HG03066 (cell line): ENCODE measurements at regions not wholly inside any gene's neighbourhood (a gene's known extent, or its start where the extent isn't known, plus 50 kb on each side); places are given as distances from the start of the nearest gene placed in this dataset.

Source experiments
- ATAC-seq: cut with Tn5 transposase; IDR thresholded peaks from one replicate; pipeline ENCODE4 v1.9.1; 2021; ENCODE audit warnings: low read depth; ENCODE audit not compliant: unreplicated experiment

DNA sequence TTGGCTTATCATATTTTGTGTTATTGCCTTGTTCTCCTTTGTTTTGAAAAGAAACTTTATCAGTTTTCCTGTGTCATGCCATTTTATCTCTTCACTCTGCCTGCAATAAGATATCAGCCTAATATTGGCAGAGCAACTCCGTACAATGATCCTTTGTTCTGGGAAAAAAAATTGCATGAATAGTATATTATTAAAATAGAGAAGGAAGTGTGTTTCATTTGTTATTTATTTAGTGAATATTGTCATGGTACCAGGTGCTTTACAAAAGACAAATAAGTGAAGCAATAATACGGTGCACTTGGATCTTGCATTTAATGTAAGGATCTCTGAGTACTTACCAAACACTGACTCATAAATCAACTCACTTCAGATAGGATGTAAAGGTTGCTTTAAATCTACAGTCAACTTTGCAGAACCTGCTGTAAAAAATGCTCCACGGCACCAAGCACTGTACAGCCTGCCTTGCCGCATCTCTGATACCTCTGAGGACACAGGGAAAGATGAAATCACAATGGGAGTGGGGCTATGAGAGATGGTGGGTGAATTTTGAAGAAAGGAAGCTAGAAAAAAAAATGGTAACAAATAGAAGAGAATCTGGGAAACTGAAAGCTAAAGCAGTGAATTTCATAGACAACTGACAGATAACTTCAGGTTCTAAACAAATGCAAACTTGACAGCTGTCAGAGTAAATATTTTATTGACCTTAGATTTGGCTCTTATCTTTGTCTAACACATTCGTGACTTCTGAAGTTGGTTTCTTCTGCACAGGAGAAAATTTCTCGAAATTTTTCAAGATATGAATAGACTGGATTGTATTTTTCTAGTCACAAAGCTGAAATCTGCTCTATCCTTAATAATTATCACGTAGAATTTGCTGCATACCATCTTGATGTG lies 232.1 kb downstream of the ENC1 start:
- no peak for ATAC-seq

DNA sequence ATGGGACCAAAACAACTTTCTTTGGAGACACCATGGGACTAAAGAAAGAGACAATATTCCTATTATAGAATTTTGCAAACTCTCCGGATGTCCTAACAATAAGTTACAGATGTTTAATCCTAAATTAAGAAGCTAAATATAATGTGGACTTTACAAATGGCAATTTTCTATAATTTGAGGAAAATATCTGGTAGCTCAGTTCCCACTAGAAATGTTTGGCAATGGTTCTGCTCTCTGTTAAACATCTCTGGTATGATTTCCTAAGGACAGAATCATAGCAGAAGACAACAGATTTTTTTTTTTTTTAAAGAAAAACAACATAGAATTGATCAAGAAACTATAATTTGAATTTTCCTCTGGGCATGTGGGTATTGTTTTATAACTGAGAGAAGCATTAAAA lies 232.8 kb downstream of the ENC1 start:
- no peak for ATAC-seq

DNA sequence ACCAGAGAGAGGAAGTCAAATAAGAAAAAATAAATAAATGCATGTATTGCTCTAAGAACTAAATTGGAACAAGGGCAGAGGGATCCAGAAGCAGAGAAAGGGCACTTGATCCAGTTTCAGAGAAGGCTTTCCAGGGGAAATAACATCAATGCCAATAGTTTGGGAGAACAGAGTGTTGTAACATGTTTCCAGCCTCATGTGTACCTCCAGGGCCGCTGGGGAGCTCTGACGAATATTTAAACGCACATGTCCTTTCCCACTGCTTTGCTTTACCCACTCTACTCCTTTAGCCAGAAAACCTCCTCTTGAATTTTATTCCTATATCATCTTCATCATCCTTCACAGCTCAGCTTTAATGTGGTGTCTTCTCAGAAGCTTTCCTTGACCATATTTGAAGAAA lies 233.7 kb downstream of the ENC1 start:
- ATAC-seq, result no peak

DNA sequence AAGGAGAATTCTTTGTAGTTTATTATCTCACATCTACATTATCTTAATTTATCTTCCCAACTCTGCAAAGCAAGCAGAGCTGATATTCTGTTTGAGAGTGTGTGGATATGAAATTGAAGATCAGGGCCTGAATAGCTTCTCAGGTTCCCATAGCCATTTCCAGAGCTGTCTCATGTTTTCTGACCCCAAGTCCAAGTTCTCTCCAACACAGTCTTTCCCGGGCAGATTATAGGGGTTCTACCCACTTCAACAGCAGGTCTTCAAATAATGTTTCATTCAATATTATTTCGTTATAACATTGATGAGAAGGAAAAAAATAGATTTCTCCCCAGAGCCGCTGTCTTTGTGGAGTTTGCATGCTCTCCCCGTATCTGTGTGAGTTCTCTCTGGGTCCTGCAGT lies 234.9 kb downstream of the ENC1 start:
- no peak for ATAC-seq

DNA sequence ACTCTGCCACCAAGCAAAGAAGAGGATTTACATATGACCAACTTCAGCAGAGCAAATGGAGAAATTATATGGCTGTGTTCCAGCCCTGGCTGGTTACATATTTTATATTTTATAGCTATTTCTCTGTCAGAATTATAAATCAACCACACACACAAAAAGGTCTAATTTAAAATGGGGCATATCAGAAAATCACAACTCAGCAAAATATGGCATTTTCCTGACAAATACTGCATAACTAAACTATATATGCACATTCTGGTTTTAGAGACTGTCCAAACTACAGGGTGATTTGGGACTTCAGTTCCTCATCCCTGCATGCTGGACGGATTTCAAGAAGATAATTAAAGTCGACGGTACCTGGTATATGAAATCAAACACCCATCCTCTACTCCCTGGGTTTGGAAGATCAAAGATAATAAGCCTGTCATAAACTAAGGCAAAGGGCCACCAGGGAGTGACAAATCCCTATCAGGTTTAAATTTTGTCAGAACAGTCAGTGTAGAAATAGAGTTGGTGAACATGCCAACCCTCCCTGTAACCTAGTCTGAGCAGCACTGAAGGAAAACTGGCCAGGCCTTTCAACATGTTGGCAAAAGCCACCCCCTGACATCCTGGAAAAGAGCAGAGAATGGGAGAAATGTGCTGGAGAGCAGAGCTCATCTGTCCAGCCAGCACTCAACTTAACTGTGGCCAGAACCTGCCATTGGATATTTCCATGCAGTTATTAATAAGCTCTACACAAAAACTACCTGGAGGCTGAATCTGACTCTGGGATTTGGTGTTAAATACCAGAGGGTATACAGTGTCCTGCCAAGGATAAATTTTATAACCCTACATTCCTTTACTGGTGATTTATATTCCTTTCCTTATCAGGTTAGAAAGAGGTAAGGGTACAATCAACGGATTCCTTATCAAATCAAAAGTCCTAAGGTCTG lies 235.7 kb downstream of the ENC1 start:
- ATAC-seq, result no peak

DNA sequence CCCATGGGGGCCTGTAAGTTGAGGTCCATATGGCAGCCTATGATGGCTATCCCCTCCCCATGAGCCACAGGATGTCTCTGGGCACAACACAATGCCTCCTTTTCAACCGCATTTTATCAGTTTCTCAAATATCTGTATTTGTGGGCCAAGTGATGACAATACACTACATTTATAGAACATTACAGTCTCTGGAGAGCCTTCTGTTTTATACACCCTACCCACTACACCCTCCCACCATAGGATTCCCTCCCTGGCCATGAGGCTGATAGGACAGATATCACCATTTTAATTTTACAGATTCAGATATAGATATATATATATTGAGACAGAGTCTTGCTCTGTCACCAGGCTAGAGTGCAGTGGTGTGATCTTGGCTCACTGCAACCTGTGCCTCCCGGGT lies 236.8 kb downstream of the ENC1 start:
- no peak for ATAC-seq

DNA sequence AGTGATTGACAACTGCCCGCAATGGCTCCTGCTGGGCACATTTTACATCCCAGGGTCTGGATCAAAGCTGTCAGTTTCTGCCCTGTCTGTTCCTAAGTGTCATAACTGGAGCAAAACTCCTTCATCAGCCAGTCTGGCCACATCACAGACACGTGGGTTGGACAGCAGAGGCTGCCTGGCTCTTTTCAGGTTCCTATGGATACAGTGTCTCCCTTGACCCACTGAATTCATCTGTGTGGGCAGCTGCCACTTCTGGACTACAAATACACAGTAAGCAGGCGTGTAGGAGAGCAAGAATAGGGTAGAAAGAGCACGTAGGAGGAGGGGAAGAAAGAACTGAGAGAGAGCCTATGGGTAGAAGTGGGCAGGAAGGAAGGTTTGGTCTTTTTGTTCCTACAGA lies 238.0 kb downstream of the ENC1 start:
- no peak for ATAC-seq

DNA sequence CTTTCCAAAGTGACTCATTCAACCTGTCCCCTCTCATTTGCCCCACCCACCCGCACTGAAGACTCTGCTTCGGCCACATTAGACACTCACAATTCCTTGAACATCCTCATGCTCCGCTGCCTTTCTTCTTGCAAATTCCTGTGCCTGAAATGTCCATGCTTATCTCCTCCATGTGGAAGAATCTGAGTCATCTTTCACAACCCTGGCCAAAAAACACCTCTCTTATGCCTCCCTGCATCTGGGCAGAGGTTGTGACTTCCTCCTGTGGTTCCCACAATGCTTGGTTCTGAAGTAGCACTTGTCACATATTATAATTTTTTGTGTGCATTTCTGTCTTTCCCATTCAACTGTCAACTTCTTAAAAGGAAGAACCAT lies 238.6 kb downstream of the ENC1 start:
- no peak for ATAC-seq

DNA sequence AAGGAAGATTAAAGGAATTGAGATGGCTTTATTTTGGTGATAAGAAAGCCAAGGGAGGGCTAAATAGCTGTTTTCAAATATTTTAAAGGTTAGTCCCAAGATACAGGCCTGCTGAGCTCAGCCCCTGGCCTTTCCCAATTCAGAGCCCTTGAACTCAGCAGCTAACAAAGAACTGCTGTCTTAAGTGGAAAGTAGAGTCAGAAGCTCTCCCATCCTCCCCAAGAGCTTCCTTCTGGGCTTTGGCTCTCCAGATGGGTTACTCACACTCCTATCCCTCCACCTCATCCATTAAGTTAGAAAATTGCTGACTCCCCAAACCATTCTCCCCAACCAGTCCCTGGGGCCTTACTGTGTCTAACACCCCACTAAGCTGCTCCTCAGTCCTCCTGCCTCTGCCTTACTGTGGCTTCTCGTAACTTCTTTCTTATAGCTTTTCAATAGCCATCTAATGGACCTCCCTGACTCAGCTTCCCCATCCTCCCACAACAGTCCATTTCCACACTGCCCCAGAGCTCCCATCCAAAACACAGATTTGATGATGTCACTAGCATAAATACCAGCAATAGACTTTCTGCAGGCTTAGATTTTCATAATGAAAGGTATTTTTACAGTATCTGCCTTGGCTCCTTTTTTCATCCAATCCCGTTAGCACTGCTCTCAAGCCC lies 239.1 kb downstream of the ENC1 start:
- ATAC-seq, result no peak

DNA sequence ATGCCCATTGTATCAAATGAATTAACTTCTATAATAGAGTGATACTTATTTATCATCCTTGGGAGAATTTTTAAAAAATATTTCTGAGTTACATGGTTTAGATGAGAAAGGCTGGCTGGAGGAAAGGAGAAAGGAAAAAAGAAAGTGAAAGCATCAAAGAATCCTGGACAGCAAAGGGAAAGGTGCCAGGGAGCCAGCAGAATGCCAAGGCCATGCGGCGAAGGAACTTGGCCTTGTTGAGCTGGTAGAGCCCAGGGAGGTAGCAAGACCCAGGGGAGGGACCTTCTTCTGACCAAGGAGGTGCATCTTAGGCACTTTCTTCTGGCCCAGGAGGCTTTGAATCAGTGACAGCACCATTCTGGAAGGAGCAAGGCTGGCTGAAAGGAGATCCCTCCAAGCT lies 240.5 kb downstream of the ENC1 start:
- no peak for ATAC-seq

DNA sequence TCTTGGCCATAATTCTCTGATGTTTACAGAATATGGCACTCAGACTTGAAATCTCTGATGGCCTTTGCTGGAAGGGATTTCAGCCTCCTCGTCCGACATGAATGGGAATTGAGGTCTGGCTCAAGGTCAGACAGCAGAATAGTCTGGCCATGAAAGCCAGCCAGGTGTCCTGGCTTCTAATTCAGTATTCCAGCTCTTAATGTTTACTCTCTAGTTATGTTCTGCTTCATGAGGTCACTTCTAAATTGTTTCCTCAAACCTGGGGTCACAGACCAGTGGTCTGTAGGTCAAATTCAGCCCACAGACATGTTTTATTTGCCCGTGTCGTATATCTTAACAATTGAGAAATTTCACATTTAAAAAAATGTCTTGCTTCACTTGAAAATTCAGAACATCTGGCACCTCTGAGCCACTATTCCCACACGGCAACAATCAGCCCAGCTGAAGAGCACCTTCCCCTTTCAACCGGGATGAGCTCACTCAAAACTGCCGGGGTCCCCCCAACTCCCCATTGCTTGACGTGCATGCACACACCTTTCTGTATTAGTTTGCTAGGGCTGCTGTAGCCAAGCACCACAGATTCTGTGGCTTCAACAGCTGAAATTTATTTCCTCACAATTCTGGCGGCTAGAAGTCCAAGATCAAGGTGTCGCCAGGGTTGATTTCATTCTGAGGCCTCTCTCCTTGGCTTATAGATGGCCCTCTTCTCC lies 243.5 kb downstream of the ENC1 start:
- ATAC-seq, result no peak

DNA sequence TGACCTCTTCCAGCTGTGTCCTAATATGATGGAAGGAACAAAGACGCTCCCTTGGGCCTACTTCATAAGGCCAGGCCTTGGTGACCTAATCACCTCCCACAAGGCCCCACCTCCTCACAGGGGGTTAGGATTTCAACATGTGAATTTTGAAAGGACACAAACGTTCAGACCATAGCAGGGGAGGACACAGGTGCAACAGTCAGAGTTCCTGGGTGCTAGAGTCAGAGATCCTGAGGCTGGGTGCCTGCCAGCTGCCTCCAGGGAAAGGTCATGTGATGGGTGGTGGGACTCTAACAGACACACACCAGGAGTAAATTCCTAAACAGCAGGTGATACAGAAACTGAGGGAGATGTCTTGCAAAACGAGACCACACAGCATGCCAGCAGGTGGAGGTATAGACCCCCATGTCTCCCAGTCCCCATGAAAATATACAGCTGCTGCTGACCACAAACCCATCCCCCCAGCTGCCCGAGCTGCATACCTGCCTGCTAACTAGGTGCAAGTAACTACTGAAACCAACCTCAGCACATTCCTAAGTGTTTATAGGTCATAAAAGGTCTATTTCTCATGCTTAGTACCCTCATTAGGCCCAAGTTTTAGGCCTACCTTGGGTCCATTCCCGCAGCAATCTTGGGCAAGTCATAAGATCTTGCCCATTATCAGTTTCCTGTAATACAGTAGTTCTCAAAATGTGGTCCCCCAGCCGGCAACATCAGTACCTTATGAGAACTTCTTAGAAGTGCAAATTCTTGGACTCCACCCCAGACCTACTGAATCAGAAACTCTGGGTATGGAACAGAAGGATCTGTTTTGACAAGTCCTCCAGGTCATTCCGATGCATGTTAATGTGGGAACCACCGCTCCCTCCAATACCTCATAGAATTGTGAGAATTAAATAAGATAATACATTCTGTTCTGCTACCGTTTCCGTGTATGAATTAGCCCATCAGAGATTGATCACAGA lies 245.3 kb downstream of the ENC1 start:
- ATAC-seq, result no peak

DNA sequence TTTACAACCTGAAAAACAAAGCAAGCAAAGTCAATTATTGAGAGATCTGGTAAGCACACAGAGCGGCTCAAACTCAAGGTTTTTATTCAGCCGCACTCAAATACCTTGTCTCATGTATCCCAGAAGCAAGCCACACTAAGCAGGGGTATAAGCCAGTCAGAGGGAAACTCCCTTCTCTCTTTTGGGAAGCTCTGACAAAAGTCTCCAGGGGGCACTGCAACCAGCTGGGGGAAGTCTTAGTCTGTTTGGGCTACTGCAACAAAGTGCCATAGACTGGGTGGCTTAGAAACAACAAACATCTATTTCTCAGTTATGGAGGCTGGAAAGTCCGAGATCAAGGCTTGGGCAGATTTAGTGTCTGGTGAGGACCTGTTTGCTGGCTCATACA lies 246.0 kb downstream of the ENC1 start:
- no peak for ATAC-seq

DNA sequence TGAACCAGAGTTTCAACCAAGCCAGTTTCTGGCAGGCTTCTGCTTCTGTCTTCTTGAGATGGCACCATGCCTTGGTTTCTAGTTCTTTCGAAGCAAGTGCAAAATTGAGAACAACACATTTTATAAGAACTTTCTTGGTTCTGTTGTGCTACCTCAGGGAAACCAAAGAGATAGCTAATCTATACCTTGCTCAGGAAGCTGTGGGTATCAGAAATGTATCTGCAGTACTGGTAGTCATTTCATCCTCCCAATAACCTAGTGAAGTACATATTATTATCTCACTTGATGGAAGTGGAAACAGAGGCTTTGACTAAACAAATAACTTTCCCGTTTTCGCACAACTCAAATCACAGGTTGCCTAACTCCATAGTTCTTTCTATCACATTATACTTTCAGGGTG lies 246.6 kb downstream of the ENC1 start:
- no peak for ATAC-seq

DNA sequence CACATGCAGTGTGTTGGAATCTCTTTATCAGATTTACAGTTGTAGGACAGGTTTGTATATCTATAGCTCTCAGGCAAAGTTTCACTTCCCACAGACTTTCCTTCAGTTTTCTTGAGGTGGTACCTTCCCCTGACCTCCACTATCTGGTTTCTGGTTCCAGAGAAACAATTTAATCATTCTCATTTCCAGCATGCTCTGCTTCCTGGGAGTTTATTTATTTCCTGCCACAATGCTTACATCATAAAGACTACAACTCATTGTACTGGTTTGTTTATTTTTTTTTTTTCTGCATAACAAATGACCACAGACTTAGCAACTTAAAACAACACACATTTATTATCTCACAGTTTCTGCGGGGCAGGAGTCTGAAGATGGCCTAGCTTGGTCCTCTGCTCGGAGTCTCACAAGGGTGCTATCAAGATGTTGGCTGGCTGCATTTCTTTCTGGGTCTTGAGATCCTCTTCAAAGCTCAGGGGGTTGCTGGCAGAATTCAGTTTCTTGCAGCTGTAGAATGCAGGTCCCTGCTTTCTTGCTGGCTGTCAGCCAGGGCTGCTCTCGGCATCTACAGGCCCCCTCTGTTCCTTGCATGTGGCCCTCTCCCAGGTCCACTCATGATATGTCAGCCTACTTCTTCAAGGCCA lies 247.7 kb downstream of the ENC1 start:
- ATAC-seq, result no peak

DNA sequence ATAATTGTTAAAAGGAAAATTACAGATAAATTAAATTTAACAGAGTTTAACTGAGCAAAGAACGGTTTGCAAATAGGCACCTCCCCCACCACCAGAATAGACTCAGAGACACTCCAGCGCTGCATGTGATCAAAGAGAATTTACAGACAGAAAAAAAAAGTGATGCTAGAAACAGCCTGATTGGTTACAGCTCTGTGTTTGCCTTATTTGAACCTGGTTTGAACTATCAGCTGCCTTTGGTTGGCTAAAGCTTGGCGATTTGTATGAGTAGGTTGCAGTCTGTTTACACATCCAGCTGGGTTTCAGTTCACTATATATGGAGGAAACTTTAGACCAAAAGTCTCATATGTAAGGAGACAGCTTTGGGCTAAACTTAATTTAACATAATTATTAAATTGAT lies 249.1 kb downstream of the ENC1 start:
- no peak for ATAC-seq

DNA sequence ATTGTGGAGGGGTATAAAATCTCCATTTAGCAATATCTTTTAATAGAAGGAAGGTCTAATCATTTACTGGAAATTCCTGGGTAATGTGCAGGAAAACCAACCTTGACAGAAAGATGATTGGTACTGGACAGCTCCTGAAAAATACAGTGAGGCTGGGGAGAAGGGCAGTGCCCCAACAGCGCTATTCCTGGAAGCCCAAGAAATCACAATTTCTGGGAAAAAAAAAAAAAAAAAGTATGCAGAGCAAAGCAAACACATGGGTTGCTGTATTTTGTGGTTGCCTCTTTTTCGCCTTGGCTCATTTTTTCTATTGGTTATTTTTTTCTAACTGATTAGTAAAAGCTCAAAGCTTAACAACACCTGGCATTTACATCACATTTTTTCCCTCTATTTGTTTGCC lies 249.7 kb downstream of the ENC1 start:
- no peak for ATAC-seq

DNA sequence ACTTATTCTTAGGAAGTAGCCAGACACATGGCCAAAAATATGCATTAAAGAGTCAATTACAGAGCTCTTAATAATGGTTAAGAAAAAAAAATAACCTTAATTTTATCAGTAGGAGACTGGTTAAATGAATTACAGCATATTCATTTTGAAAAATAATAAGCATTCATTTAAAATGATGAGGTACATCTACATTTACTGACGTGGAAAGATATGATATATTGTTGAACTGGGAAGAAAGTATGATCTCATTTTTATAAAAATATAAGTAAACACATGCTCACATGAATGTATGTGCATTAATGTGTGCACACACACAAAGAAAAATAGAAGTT lies 250.3 kb downstream of the ENC1 start:
- no peak for ATAC-seq
